H1 (cell line): ENCODE measurements at regions not wholly inside any gene's neighbourhood (a gene's known extent, or its start where the extent isn't known, plus 50 kb on each side); places are given as distances from the start of the nearest gene placed in this dataset.

Experiments
- CTCF ChIA-PET: fragments of 300-600 bp; sonication (Branson Sonifier 250); formaldehyde crosslinking; loops from one replicate; lab custom pipeline; 2021; ENCODE audit not compliant: partially characterized antibody; lab: Charles Lee
- POLR2A ChIA-PET: fragments of 300-600 bp; sonication (Branson Sonifier 250); formaldehyde crosslinking; loops from one replicate; lab custom pipeline; 2021; ENCODE audit warnings: inconsistent platforms; ENCODE audit not compliant: partially characterized antibody; lab: Charles Lee
- DNase-seq, 2 experiments: peaks; one replicate each; pipeline versions ENCODE4 v3.0.0 to v3.0.0-alpha.2; 2010 to 2022; ENCODE audit warnings: low spot score in 2 of 2, low read depth in 1 of 2, mixed read lengths in 1 of 2
- FAIRE-seq: peaks from 2 replicates; lab custom pipeline; 2011; peaks lifted over from hg19 to GRCh38; lab: Jason Lieb, UNC
- H2AFZ ChIP-seq: 2 replicates; pipeline ENCODE4 v1.8.1; 2012; ENCODE audit warnings: low read length, inconsistent platforms
- H2AK5ac ChIP-seq: 2 replicates; pipeline ENCODE4 v1.6.1; 2013; ENCODE audit warnings: low read depth, low read length
- H2BK120ac ChIP-seq: replicated peaks from 2 replicates; pipeline ENCODE3; 2013; ENCODE audit warnings: low read depth, low read length, inconsistent platforms
- H2BK12ac ChIP-seq: 2 replicates; pipeline ENCODE4 v1.6.1; 2013; ENCODE audit warnings: low read depth, low read length
- H2BK15ac ChIP-seq: 2 replicates; pipeline ENCODE4 v1.6.1; 2013; ENCODE audit warnings: low read length
- H2BK20ac ChIP-seq: 2 replicates; pipeline ENCODE4 v1.6.1; 2013; ENCODE audit warnings: low read length
- H2BK5ac ChIP-seq: 2 replicates; pipeline ENCODE4 v1.6.1; 2013; ENCODE audit warnings: low read depth, low read length
- H3K14ac ChIP-seq: 2 replicates; pipeline ENCODE4 v1.6.1; 2013; ENCODE audit warnings: inconsistent platforms; ENCODE audit not compliant: insufficient read length
- H3K18ac ChIP-seq: 2 replicates; pipeline ENCODE4 v1.6.1; 2013; ENCODE audit warnings: low read length; ENCODE audit errors: extremely low read depth
- H3K23ac ChIP-seq: 2 replicates; pipeline ENCODE4 v1.6.1; 2013; ENCODE audit warnings: inconsistent platforms; ENCODE audit not compliant: insufficient read length
- H3K23me2 ChIP-seq: 2 replicates; pipeline ENCODE4 v1.6.1; 2013; ENCODE audit warnings: low read depth, low read length
- H3K27ac ChIP-seq: 2 replicates; pipeline ENCODE4 v1.6.1; 2011; ENCODE audit warnings: low read depth, low read length, inconsistent platforms
- H3K27me3 ChIP-seq, 4 experiments: replicated peaks in 1 of 4; 1 replicate in 1 of 4; 2 replicates in 3 of 4; pipeline versions ENCODE4 v1.6.1 to v1.8.1; 2011 to 2013; ENCODE audit warnings: low read length in 3 of 4, mild to moderate bottlenecking in 3 of 4, inconsistent platforms in 2 of 4, mixed read lengths in 2 of 4, moderate library complexity in 1 of 4; ENCODE audit not compliant: control insufficient read depth in 3 of 4, insufficient read depth in 3 of 4; ENCODE audit errors: extremely low read depth in 1 of 4
- H3K36me3 ChIP-seq, 4 experiments: 2 replicates each; pipeline versions ENCODE4 v1.6.1 to v1.8.1; 2011 to 2013; ENCODE audit warnings: mild to moderate bottlenecking in 4 of 4, low read length in 3 of 4, moderate library complexity in 2 of 4, control low read depth in 1 of 4, inconsistent platforms in 1 of 4; ENCODE audit not compliant: insufficient read depth in 4 of 4, control insufficient read depth in 2 of 4
- H3K4ac ChIP-seq: replicated peaks from 2 replicates; pipeline ENCODE3; 2013; ENCODE audit warnings: low read length, low read depth, mixed read lengths, inconsistent platforms; ENCODE audit not compliant: insufficient read length
- H3K4me1 ChIP-seq, 4 experiments: replicated peaks in 1 of 4; 1 replicate in 1 of 4; 2 replicates in 3 of 4; pipeline versions ENCODE4 v1.6.1 to v1.8.1; 2011 to 2013; ENCODE audit warnings: low read length in 3 of 4, inconsistent platforms in 2 of 4, mixed read lengths in 1 of 4; ENCODE audit not compliant: insufficient read depth in 4 of 4, control insufficient read depth in 3 of 4
- H3K4me2 ChIP-seq, 2 experiments: 2 replicates each; pipeline versions ENCODE4 v1.6.1 to v1.8.1; 2011 to 2013; ENCODE audit warnings: low read depth in 2 of 2, low read length in 2 of 2, control low read depth in 1 of 2, inconsistent platforms in 1 of 2, mild to moderate bottlenecking in 1 of 2; ENCODE audit not compliant: insufficient read depth in 1 of 2
- H3K4me3 ChIP-seq, 4 experiments: fragments of 200-600, 300-600 bp in 1 of 4; sonication (generic), shearing (Covaris generic), sonication (Bioruptor Twin) in 1 of 4; 2 replicates each; pipeline versions ENCODE4 v1.5.1 to v1.8.1; 2011 to 2016; ENCODE audit warnings: low read length in 4 of 4, low read depth in 3 of 4, control low read depth in 2 of 4, inconsistent platforms in 2 of 4, mild to moderate bottlenecking in 2 of 4, mixed read lengths in 1 of 4, moderate library complexity in 1 of 4; ENCODE audit not compliant: insufficient read depth in 2 of 4; ENCODE audit errors: extremely low read depth in 1 of 4
- H3K56ac ChIP-seq: replicated peaks from 2 replicates; pipeline ENCODE3; 2013; ENCODE audit warnings: low read depth, mild to moderate bottlenecking, mixed read lengths, low read length, inconsistent platforms; ENCODE audit not compliant: insufficient read length
- H3K79me1 ChIP-seq: 2 replicates; pipeline ENCODE4 v1.6.1; 2013; ENCODE audit warnings: low read depth, low read length, control low read depth
- H3K79me2 ChIP-seq, 2 experiments: 2 replicates each; pipeline versions ENCODE4 v1.6.1 to v1.8.1; 2012 to 2013; ENCODE audit warnings: low read length in 2 of 2, mild to moderate bottlenecking in 2 of 2, inconsistent platforms in 1 of 2; ENCODE audit not compliant: insufficient read depth in 2 of 2, control insufficient read depth in 1 of 2
- H3K9ac ChIP-seq, 4 experiments: replicated peaks in 1 of 4; 1 replicate in 1 of 4; 2 replicates in 3 of 4; pipeline versions ENCODE4 v1.6.1 to v1.8.1; 2011 to 2013; ENCODE audit warnings: low read depth in 3 of 4, low read length in 3 of 4, control low read depth in 2 of 4, mild to moderate bottlenecking in 2 of 4, moderate library complexity in 2 of 4, inconsistent platforms in 1 of 4; ENCODE audit errors: extremely low read depth in 1 of 4
- H3K9me3 ChIP-seq, 2 experiments: 2 replicates each; pipeline versions ENCODE4 v1.6.1 to v1.8.1; 2012 to 2013; ENCODE audit warnings: mild to moderate bottlenecking in 2 of 2, moderate library complexity in 2 of 2, control low read depth in 1 of 2, inconsistent platforms in 1 of 2, low read depth in 1 of 2, low read length in 1 of 2, mixed read lengths in 1 of 2; ENCODE audit not compliant: insufficient read depth in 2 of 2
- H4K20me1 ChIP-seq, 2 experiments: replicated peaks in 1 of 2; 2 replicates each; pipeline versions ENCODE3 to v1.8.1; 2011 to 2013; ENCODE audit warnings: inconsistent platforms in 2 of 2, low read length in 2 of 2, mild to moderate bottlenecking in 1 of 2; ENCODE audit not compliant: insufficient read depth in 2 of 2, control insufficient read depth in 1 of 2
- H4K5ac ChIP-seq: 2 replicates; pipeline ENCODE4 v1.6.1; 2013; ENCODE audit warnings: low read length, low read depth, mixed read lengths, inconsistent platforms; ENCODE audit not compliant: insufficient read length
- H4K8ac ChIP-seq: 2 replicates; pipeline ENCODE4 v1.8.0; 2013; ENCODE audit warnings: mild to moderate bottlenecking, moderate library complexity, low read length, inconsistent platforms; ENCODE audit not compliant: insufficient read depth; ENCODE audit errors: extremely low read depth
- H4K91ac ChIP-seq: replicated peaks from 2 replicates; pipeline ENCODE3; 2013; ENCODE audit warnings: low read length, mixed read lengths, inconsistent platforms; ENCODE audit not compliant: insufficient read length
- BRCA1 ChIP-seq: IDR thresholded peaks from 2 replicates; pipeline ENCODE4 v1.6.1; 2012; ENCODE audit warnings: low read depth, low read length, improper control_type of control experiment
- CBX5 ChIP-seq: fragments of 300-800, 300-1000 bp; sonication (generic); IDR thresholded peaks from 2 replicates; pipeline ENCODE4 v1.7.1; 2016; ENCODE audit warnings: antibody characterized with exemption, low read length, low read depth
- CTBP2 ChIP-seq: IDR thresholded peaks from 2 replicates; pipeline ENCODE4 v1.7.0; 2011; ENCODE audit warnings: borderline replicate concordance, mild to moderate bottlenecking, moderate library complexity, mixed read lengths, low read length; ENCODE audit not compliant: insufficient read depth, insufficient read length
- POLR2A ChIP-seq, 2 experiments: IDR thresholded peaks; 1 replicate in 1 of 2; 2 replicates in 1 of 2; pipeline ENCODE4 v1.6.1; 2011; ENCODE audit warnings: low read depth in 2 of 2, low read length in 2 of 2, mild to moderate bottlenecking in 2 of 2; ENCODE audit errors: control extremely low read depth in 1 of 2
- SAP30 ChIP-seq: fragments of 300-600 bp; sonication (generic); IDR thresholded peaks from 2 replicates; pipeline ENCODE4 v1.7.1; 2012; ENCODE audit warnings: low read length, moderate library complexity, mild to moderate bottlenecking, inconsistent platforms; ENCODE audit not compliant: insufficient read depth, insufficient replicate concordance
- SIN3A ChIP-seq, 2 experiments: IDR thresholded peaks in 1 of 2; conservative IDR thresholded peaks in 1 of 2; 2 replicates each; pipeline ENCODE4 v1.6.1; 2011 to 2012; ENCODE audit warnings: low read length in 2 of 2, improper control_type of control experiment in 1 of 2, low read depth in 1 of 2, mild to moderate bottlenecking in 1 of 2
- SIRT6 ChIP-seq: IDR thresholded peaks from one replicate; pipeline ENCODE4 v1.7.1; 2012; ENCODE audit warnings: low read length, inconsistent platforms
- WGBS, 2 experiments: shearing (Covaris generic) in 1 of 2; methylation state at CpG; one replicate each; pipeline versions ENCODE4 v1.1.6 to v1.1.7; 2013 to 2015; ENCODE audit warnings: low lambda C conversion rate in 2 of 2, mixed read lengths in 2 of 2, inconsistent platforms in 1 of 2, low coverage in 1 of 2, missing lambda C conversion rate in 1 of 2; ENCODE audit not compliant: insufficient replicate concordance in 2 of 2, insufficient coverage in 1 of 2, insufficient read length in 1 of 2; ENCODE audit errors: extremely low coverage in 1 of 2, missing lambda C conversion rate in 1 of 2; 5-methylcytosine and 5-hydroxymethylcytosine counted together

DNA sequence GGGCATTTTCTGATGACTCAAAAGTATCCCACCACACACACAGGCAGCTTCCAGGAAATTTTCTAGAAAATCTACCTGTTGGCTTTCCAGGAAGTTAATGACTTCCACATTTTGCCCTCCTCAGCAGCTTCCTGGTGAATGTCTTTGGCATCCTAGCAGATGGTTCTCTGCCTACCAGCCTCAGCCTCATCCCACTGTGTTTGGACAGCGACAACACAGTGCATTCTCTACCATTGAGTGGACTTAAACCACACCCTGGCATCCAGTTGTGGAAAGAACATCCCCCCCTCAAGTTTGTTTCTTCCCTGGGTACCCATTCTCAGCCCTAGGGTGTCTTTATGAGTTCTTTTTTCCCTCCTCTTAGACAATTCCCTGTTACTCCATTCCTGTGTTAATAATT is 50.8 kb upstream of the GADL1 start:
- Histone ChIP-seq H4K5ac (no peak overlapping the region), H3K79me1 (no peaks in the 10 kb centered on the region), H3K4me3 (no peak overlapping the region), H4K91ac (no peak overlapping the region), H3K23ac (no peak overlapping the region), H3K56ac (no peak overlapping the region), H3K18ac (no peak overlapping the region), H3K27ac (no peak overlapping the region), H2BK12ac (no peak overlapping the region; the same call in 1 of the 2 replicates), H2BK20ac (no peak overlapping the region), H3K4me1 (no peaks in the 10 kb centered on the region; a peak in 1 of 7 replicates), H4K8ac (no peak overlapping the region), H3K23me2 (no peaks in the 10 kb centered on the region), H3K9me3 (no peaks in the 10 kb centered on the region), H3K27me3 (no peaks in the 10 kb centered on the region), H3K4me2 (no peak overlapping the region), H2AK5ac (no peak overlapping the region), H3K14ac (no peak overlapping the region), H2BK120ac (no peak overlapping the region), H4K20me1 (no peaks in the 10 kb centered on the region), H2BK15ac (no peak overlapping the region), H3K79me2 (no peaks in the 10 kb centered on the region), H3K9ac (no peak overlapping the region), H3K4ac (no peak overlapping the region), H2AFZ (no peak overlapping the region), H2BK5ac (no peak overlapping the region), H3K36me3 (no peaks in the 10 kb centered on the region)
- FAIRE-seq (no peak), DNase-seq (no peak)
- POLR2A ChIA-PET, result interaction anchor here (0.6 kb wide), 1 partner anchor 280 kb away, joined by 4 read pairs; no protein-coding TSS in a partner anchor
- CTCF ChIA-PET, result no interaction called here
- whole genome bisulfite sequencing, 2 experiments, result 100% methylated on average over 1 of the region's 1 CpG; no CpG with 5 or more reads in 1 of the 2 experiments
- TF ChIP-seq SIN3A (conservative IDR thresholded peaks at IDR 0.05 in 1 of 2, IDR thresholded peaks at IDR 0.05 in 1 of 2; ENCODE audit: low read depth in 1 of 2, low read length in 2 of 2) (no peak), CTBP2 (no peak), BRCA1 (no peak), SIRT6 (no peak), POLR2A (IDR thresholded peaks at IDR 0.05; ENCODE audit: control extremely low read depth in 1 of 2, low read depth in 2 of 2, low read length in 2 of 2) (no peak), CBX5 (no peak), SAP30 (no peak)
